ENCODE measurements at regions not wholly inside any gene's neighbourhood (a gene's known extent, or its start where the extent isn't known, plus 50 kb on each side); places are given as distances from the start of the nearest gene placed in this dataset.
A peak's percentile ranks its signal among the peaks of the same experiment; 100 is the strongest.
"Not testable (repeated sequence)": the region's sequence is repeated elsewhere in the genome, so short reads cannot be mapped to it uniquely, and the experiment has no call there.

- DNase-seq, result no peak
These were observed 373.2 kb downstream of the ATP23 start for GRCh38 chr12:58314610-58315009.

- no peak for DNase-seq
These were observed 375.6 kb downstream of the ATP23 start for GRCh38 chr12:58316926-58317325.

- no peak for DNase-seq
These were observed 380.0 kb downstream of the ATP23 start for GRCh38 chr12:58321414-58321813.

- DNase-seq, result no peak
These were observed 382.3 kb downstream of the ATP23 start for GRCh38 chr12:58323676-58324075.

- DNase-seq, result no peak
These were observed 384.2 kb downstream of the ATP23 start for GRCh38 chr12:58325561-58325960.

- DNase-seq, result no peak
These were observed 385.2 kb downstream of the ATP23 start for GRCh38 chr12:58326534-58326933.

GRCh38 chr12:58336581-58337242 is 395.3 kb downstream of the ATP23 start:
- DNase-seq, result not testable (repeated sequence)

GRCh38 chr12:58337539-58337938 is 396.2 kb downstream of the ATP23 start:
- not testable (repeated sequence) for DNase-seq

GRCh38 chr12:58341791-58342190 is 400.4 kb downstream of the ATP23 start:
- no peak for DNase-seq

- DNase-seq, result no peak
These were observed 401.4 kb downstream of the ATP23 start for GRCh38 chr12:58342736-58343135.

GRCh38 chr12:58346032-58346632 is 404.8 kb downstream of the ATP23 start:
- no peak for DNase-seq

- DNase-seq, result no peak
These were observed 405.8 kb downstream of the ATP23 start for GRCh38 chr12:58347188-58347587.

GRCh38 chr12:58347691-58348090 is 406.3 kb downstream of the ATP23 start:
- DNase-seq, result no peak

- no peak for DNase-seq
These were observed 407.8 kb downstream of the ATP23 start for GRCh38 chr12:58349161-58349560.

GRCh38 chr12:58356794-58357193 is 415.4 kb downstream of the ATP23 start:
- no peak for DNase-seq

- no peak for DNase-seq
These were observed 416.1 kb downstream of the ATP23 start for GRCh38 chr12:58357511-58357910.

- DNase-seq, result no peak
These were observed 417.0 kb downstream of the ATP23 start for GRCh38 chr12:58358369-58358768.

GRCh38 chr12:58359084-58359483 is 417.7 kb downstream of the ATP23 start:
- no peak for DNase-seq

- DNase-seq, result no peak
These were observed 419.7 kb downstream of the ATP23 start for GRCh38 chr12:58361056-58361455.

GRCh38 chr12:58363971-58364370 is 422.6 kb downstream of the ATP23 start:
- DNase-seq, result no peak

- peak; percentile 71 for DNase-seq
These were observed 423.2 kb downstream of the ATP23 start for GRCh38 chr12:58364389-58365086.

- no peak for DNase-seq
These were observed 423.7 kb downstream of the ATP23 start for GRCh38 chr12:58365087-58365390.

- DNase-seq, result no peak
These were observed 425.7 kb downstream of the ATP23 start for GRCh38 chr12:58367041-58367440.

- DNase-seq, result no peak
These were observed 426.6 kb downstream of the ATP23 start for GRCh38 chr12:58368001-58368400.

Measured in T1000 (cell line).